Stomach smooth muscle (tissue), 2 donors: ENCODE measurements at regions not wholly inside any gene's neighbourhood (a gene's known extent, or its start where the extent isn't known, plus 50 kb on each side); places are given as distances from the start of the nearest gene placed in this dataset.

Experiments
- H3K27ac ChIP-seq: one replicate; pipeline ENCODE4 v1.7.0; 2013; ENCODE audit warnings: mild to moderate bottlenecking, low read length, inconsistent platforms
- H3K27me3 ChIP-seq, 2 donors: one replicate each; pipeline ENCODE4 v1.7.0; 2013; ENCODE audit warnings: low read length in 2 of 2; ENCODE audit not compliant: insufficient read depth in 2 of 2, control insufficient read depth in 1 of 2
- H3K36me3 ChIP-seq, 2 donors: one replicate each; pipeline ENCODE4 v1.7.0; 2013; ENCODE audit warnings: low read length in 2 of 2; ENCODE audit not compliant: control insufficient read depth in 2 of 2, insufficient read depth in 2 of 2
- H3K4me1 ChIP-seq: one replicate; pipeline ENCODE4 v1.7.0; 2013; ENCODE audit warnings: low read length; ENCODE audit not compliant: control insufficient read depth, insufficient read depth
- H3K4me3 ChIP-seq, 2 donors: one replicate each; pipeline ENCODE4 v1.7.0; 2013; ENCODE audit warnings: low read length in 2 of 2
- H3K9ac ChIP-seq, 2 donors: one replicate each; pipeline ENCODE4 v1.7.0; 2013; ENCODE audit warnings: low read length in 2 of 2, mild to moderate bottlenecking in 1 of 2
- H3K9me3 ChIP-seq, 2 donors: one replicate each; pipeline ENCODE4 v1.7.0; 2013; ENCODE audit warnings: low read length in 2 of 2; ENCODE audit not compliant: control insufficient read depth in 2 of 2
- donor health status: healthy.
- donor health status: Pancreatic carcinoma.

GRCh38 chr17:73960469-73960868 is 243.0 kb upstream of the RPL38 start:
- H3K4me1 ChIP-seq = no peaks in the 10 kb centered on the region
- H3K36me3 ChIP-seq = no peaks in the 10 kb centered on the region
- peaks cover 2 to 4% of the 10 kb centered on the region in 2 donors for H3K27me3 ChIP-seq
- no peak overlapping the region for H3K9ac ChIP-seq
- no peaks in the 10 kb centered on the region for H3K9me3 ChIP-seq
- no peak overlapping the region for H3K27ac ChIP-seq
- no peak overlapping the region for H3K4me3 ChIP-seq

GRCh38 chr17:73962308-73962707 is 241.2 kb upstream of the RPL38 start:
- Histone ChIP-seq H3K9me3 (no peaks in the 10 kb centered on the region), H3K4me3 (no peak overlapping the region), H3K9ac (no peak overlapping the region), H3K27ac (no peak overlapping the region), H3K27me3 (peaks cover 0 to 4% of the 10 kb centered on the region in 2 donors), H3K4me1 (no peaks in the 10 kb centered on the region), H3K36me3 (no peaks in the 10 kb centered on the region)

- no peak overlapping the region for H3K9ac ChIP-seq
- H3K27ac ChIP-seq = no peak overlapping the region
- H3K4me3 ChIP-seq = no peak overlapping the region
- H3K9me3 ChIP-seq = no peaks in the 10 kb centered on the region
- H3K27me3 ChIP-seq = peaks cover 6 to 8% of the 10 kb centered on the region in 2 donors
- H3K36me3 ChIP-seq = no peaks in the 10 kb centered on the region
- H3K4me1 ChIP-seq = no peaks in the 10 kb centered on the region
Observed at GRCh38 chr17:73968680-73969079, 234.8 kb upstream of the RPL38 start.

GRCh38 chr17:73969956-73970355 is 233.5 kb upstream of the RPL38 start:
- no peaks in the 10 kb centered on the region for H3K4me1 ChIP-seq
- H3K9me3 ChIP-seq = no peaks in the 10 kb centered on the region
- no peak overlapping the region for H3K4me3 ChIP-seq
- no peak overlapping the region for H3K27ac ChIP-seq
- no peak overlapping the region for H3K9ac ChIP-seq
- H3K27me3 ChIP-seq = peaks cover 8 to 9% of the 10 kb centered on the region in 2 donors
- no peaks in the 10 kb centered on the region for H3K36me3 ChIP-seq

- no peaks in the 10 kb centered on the region for H3K9me3 ChIP-seq
- no peaks in the 10 kb centered on the region for H3K36me3 ChIP-seq
- H3K4me3 ChIP-seq = no peak overlapping the region
- H3K27ac ChIP-seq = no peak overlapping the region
- no peak overlapping the region for H3K9ac ChIP-seq
- H3K4me1 ChIP-seq = no peaks in the 10 kb centered on the region
- H3K27me3 ChIP-seq = peaks cover 8 to 9% of the 10 kb centered on the region in 2 donors
Observed at GRCh38 chr17:73971127-73971526, 232.4 kb upstream of the RPL38 start.

- peaks cover 8 to 9% of the 10 kb centered on the region in 2 donors for H3K27me3 ChIP-seq
- no peaks in the 10 kb centered on the region for H3K4me1 ChIP-seq
- H3K4me3 ChIP-seq = no peak overlapping the region
- H3K36me3 ChIP-seq = no peaks in the 10 kb centered on the region
- no peak overlapping the region for H3K27ac ChIP-seq
- no peaks in the 10 kb centered on the region for H3K9me3 ChIP-seq
- H3K9ac ChIP-seq = no peak overlapping the region
Observed at GRCh38 chr17:73972056-73972455, 231.4 kb upstream of the RPL38 start.

GRCh38 chr17:73972901-73973300 is 230.6 kb upstream of the RPL38 start:
- no peaks in the 10 kb centered on the region for H3K4me1 ChIP-seq

GRCh38 chr17:73973586-73974409 is 229.7 kb upstream of the RPL38 start:
- H3K9me3 ChIP-seq = no peaks in the 10 kb centered on the region
- H3K4me3 ChIP-seq = no peak overlapping the region
- H3K36me3 ChIP-seq = no peaks in the 10 kb centered on the region
- H3K4me1 ChIP-seq = no peaks in the 10 kb centered on the region
- no peak overlapping the region for H3K9ac ChIP-seq
- peaks cover 8 to 11% of the 10 kb centered on the region in 2 donors for H3K27me3 ChIP-seq
- no peak overlapping the region for H3K27ac ChIP-seq

More at GRCh38 chr17:73972901-73973300, 230.6 kb upstream of the RPL38 start:
- no peaks in the 10 kb centered on the region for H3K36me3 ChIP-seq
- H3K27me3 ChIP-seq = peaks cover 8 to 9% of the 10 kb centered on the region in 2 donors
- no peaks in the 10 kb centered on the region for H3K9me3 ChIP-seq
- H3K27ac ChIP-seq = no peak overlapping the region
- no peak overlapping the region for H3K9ac ChIP-seq
- no peak overlapping the region for H3K4me3 ChIP-seq

GRCh38 chr17:73974536-73974935 is 228.9 kb upstream of the RPL38 start:
- H3K9me3 ChIP-seq = no peaks in the 10 kb centered on the region
- no peak overlapping the region for H3K27ac ChIP-seq
- no peaks in the 10 kb centered on the region for H3K36me3 ChIP-seq
- no peaks in the 10 kb centered on the region for H3K4me1 ChIP-seq
- no peak overlapping the region for H3K9ac ChIP-seq
- H3K27me3 ChIP-seq = peaks cover 4 to 12% of the 10 kb centered on the region in 2 donors
- H3K4me3 ChIP-seq = no peak overlapping the region

- Histone ChIP-seq H3K27me3 (peaks cover 3 to 14% of the 10 kb centered on the region in 2 donors), H3K27ac (no peak overlapping the region), H3K4me1 (no peaks in the 10 kb centered on the region), H3K9ac (no peak overlapping the region), H3K36me3 (no peaks in the 10 kb centered on the region), H3K9me3 (no peaks in the 10 kb centered on the region), H3K4me3 (no peak overlapping the region)
Observed at GRCh38 chr17:73976147-73976546, 227.3 kb upstream of the RPL38 start.
